Breast epithelium (tissue), 3 donors: ENCODE measurements at regions not wholly inside any gene's neighbourhood (a gene's known extent, or its start where the extent isn't known, plus 50 kb on each side); places are given as distances from the start of the nearest gene placed in this dataset.

Experiments
- CTCF ChIP-seq, 3 donors: fragments of 450-650 bp; IDR thresholded peaks; one replicate each; pipeline ENCODE4 v1.5.1; 2016 to 2017; ENCODE audit warnings: antibody characterized with exemption in 3 of 3, mild to moderate bottlenecking in 3 of 3, moderate library complexity in 3 of 3
- POLR2A ChIP-seq: fragments of 450-650 bp; IDR thresholded peaks from one replicate; pipeline ENCODE4 v1.6.1; 2016; ENCODE audit warnings: antibody characterized with exemption, mild to moderate bottlenecking, moderate library complexity
- POLR2AphosphoS5 ChIP-seq, 3 donors: sonication (generic); formaldehyde crosslinking; IDR thresholded peaks; one replicate each; pipeline ENCODE4 v1.6.1; 2017; ENCODE audit warnings: antibody characterized with exemption in 3 of 3

- TF ChIP-seq CTCF (IDR thresholded peaks at IDR 0.05) (no peak), POLR2A (no peak), POLR2AphosphoS5 (IDR thresholded peaks at IDR 0.05) (no peak)
Measured at GRCh38 chr6:163738304-163738703, 323.8 kb downstream of the QKI start.
